Adipose tissue (tissue), 3 donors: ENCODE measurements at regions not wholly inside any gene's neighbourhood (a gene's known extent, or its start where the extent isn't known, plus 50 kb on each side); places are given as distances from the start of the nearest gene placed in this dataset.
A peak's percentile ranks its signal among the peaks of the same experiment; 100 is the strongest.

Source experiments
- H3K27ac ChIP-seq: one replicate; pipeline ENCODE4 v1.5.1; 2013; ENCODE audit warnings: low read depth, low read length
- WGBS, 3 donors: extraction: QIAGEN DNeasy Blood & Tissue Kit; methylation state at CpG; one replicate each; pipeline ENCODE4 v1.1.7; 2013; 5-methylcytosine and 5-hydroxymethylcytosine counted together
- donor health status: healthy with polysubstance abuse.
- donor health status: Bipolar disorder and iron deficiency.
- donor health status: healthy.

DNA sequence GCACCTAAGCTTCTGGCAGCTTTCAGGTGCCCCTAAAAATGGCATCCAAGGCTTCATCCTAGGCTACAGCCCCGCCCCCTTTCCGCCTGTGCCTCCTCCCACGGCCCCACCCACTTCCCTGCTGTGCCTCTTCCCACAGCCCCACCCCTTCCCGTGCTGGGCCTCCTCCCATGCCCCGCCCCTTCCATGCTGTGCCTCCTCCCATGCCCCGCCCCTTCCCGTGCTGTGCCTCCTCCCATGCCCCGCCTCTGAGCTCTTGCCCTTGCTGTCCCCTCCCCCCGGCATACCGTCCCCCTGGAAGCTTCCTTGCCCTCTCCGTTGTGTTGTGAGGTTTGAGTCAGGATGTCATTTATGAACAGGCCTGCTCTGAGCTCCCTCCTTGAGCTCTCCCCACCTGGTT is 228.5 kb upstream of the AJAP1 start:
- WGBS, 3 donors, result 77 to 81% (median 77%) methylated on average over 11 of the region's 11 CpGs
- H3K27ac ChIP-seq, result no peak overlapping the region

DNA sequence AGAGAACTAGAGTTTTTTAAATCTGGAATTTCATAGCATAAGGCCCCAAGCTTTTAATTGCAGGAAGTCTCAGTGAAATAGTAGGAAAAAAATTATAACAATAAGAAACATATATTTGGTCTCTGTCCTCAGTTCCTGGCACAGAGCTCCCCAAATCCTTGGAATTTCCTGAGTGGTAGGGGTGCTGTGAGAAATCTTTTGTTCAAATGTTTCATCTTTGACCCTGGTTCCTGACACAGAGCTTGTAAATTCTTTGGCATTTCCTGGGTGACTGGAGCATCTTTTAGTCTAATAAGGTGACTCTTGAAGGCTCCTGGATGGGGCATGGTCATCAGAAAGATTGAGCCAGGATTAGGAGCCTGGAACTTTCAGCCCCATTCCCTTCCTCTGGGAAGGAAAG is 225.7 kb upstream of the AJAP1 start:
- no peak overlapping the region for H3K27ac ChIP-seq

- H3K27ac ChIP-seq, result no peak overlapping the region
- 74 to 86% (median 85%) methylated on average over 10 of the region's 10 CpGs for WGBS, 3 donors
Observed at GRCh38 chr1:4430406-4431365, 223.7 kb upstream of the AJAP1 start.

DNA sequence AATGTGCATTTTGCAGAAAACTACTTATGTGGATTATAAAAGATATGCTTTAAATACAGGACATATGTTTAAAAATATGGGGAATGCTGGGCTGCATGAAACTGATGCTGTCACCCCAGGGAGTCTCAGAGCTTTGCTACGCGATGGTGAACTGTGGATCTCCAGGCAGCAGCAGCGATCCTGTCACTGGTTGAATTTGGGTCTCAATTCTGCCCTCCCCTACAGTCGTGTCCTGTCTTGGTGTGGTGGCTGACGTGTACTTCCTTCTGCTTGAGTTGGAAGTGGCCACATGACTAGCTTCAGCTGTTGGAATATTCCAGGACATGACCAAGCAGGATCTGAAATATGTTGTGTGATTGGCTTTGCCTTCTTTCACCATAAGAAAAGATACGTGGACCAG is 222.9 kb upstream of the AJAP1 start:
- WGBS, 3 donors, result 63 to 67% (median 66%) methylated on average over 6 of the region's 6 CpGs
- H3K27ac ChIP-seq, result no peak overlapping the region

DNA sequence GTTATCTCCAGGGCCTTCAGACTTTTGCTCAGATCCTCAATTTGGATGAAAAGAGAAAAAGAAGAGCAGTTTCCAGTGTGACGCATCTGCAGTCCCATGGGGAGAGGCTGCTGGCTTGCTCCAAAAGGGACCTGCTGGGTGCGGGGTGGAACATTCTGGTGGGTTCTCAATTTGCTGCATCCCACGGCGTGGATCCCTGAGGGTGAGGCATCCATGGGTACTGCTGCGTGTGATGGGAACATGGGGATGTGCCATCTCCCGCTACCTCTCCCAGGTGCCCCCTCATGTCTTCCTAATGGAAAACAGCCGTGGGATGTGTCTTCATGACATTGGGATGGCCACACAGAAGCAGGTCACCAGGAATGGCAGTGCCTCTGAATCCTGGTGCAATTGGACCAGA is 221.3 kb upstream of the AJAP1 start:
- H3K27ac ChIP-seq, result no peak overlapping the region
- WGBS, 3 donors, result 86 to 94% (median 88%) methylated on average over 7 of the region's 7 CpGs

DNA sequence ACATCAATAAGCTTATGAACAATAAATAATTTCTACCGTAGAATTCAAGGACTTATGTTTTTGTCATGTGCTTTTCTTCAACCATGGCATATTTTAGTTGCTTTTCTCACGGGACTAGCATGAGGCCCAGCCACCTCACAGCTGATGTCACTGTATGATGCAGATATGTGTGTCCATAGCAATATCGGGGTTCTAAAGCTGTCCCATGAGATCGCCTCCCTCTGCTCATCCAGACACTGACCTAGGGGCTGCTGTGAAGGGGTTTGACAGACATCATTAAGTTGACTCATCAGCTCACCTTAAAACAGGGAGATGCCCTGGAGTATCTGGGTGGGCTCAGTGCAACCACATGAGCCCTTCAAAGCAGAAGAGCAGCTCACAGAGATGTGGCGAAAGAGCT is 210.3 kb upstream of the AJAP1 start:
- 62 to 79% (median 71%) methylated on average over 5 of the region's 5 CpGs for WGBS, 3 donors
- no peak overlapping the region for H3K27ac ChIP-seq

- H3K27ac ChIP-seq, result no peak overlapping the region
- 43 to 52% (median 46%) methylated on average over 11 of the region's 11 CpGs for WGBS, 3 donors
Observed at GRCh38 chr1:4447778-4448420, 206.5 kb upstream of the AJAP1 start.

DNA sequence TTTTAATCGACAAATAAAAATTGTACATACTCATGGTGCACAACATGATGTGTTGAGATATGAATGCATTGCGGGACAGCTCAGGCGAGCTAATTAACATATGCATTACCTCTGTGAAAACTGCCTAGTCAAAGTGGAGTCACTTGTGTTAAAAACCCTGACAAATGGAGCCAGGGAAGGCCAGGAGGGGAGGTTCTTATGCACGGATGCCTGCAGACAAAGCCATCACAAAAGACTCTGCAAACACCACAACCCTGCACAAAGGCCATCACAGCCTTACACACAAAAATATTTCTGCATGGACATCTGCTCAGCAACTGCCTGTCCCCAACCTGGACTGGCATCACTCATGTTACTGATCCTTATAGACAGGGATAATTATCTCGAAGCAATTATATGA is 204.4 kb upstream of the AJAP1 start:
- WGBS, 3 donors, result 79 to 86% (median 86%) methylated on average over 5 of the region's 5 CpGs
- H3K27ac ChIP-seq, result no peak overlapping the region

GRCh38 chr1:4452701-4453100 is 201.7 kb upstream of the AJAP1 start:
- no peak overlapping the region for H3K27ac ChIP-seq
- 56 to 58% (median 56%) methylated on average over 1 of the region's 1 CpG for WGBS, 3 donors

- no peak overlapping the region for H3K27ac ChIP-seq
- WGBS, 3 donors, result 84 to 93% (median 91%) methylated on average over 5 of the region's 5 CpGs
Observed at GRCh38 chr1:4460052-4460451, 194.4 kb upstream of the AJAP1 start.

DNA sequence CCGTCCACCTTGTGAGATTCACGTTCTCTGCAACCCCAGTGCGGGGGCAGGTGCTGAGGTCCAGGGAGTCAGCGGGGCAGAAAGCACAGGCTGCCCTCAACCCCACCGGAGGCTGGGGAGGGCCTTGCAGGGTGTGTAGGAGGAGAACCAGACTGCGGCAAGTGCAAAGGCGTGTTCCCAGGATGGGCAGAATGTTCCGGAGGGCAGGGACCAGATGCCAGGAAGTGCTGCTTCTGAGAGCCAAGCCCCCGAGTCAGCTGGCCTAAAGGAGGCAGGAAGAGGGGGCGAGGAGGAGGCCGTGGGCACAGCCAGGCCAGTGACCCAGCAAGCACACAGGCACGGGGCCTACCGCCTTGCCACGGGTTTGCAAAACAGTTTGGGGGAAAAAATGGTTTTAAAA is 193.8 kb upstream of the AJAP1 start:
- no peak overlapping the region for H3K27ac ChIP-seq
- WGBS, 3 donors, result 75 to 81% (median 77%) methylated on average over 14 of the region's 14 CpGs

DNA sequence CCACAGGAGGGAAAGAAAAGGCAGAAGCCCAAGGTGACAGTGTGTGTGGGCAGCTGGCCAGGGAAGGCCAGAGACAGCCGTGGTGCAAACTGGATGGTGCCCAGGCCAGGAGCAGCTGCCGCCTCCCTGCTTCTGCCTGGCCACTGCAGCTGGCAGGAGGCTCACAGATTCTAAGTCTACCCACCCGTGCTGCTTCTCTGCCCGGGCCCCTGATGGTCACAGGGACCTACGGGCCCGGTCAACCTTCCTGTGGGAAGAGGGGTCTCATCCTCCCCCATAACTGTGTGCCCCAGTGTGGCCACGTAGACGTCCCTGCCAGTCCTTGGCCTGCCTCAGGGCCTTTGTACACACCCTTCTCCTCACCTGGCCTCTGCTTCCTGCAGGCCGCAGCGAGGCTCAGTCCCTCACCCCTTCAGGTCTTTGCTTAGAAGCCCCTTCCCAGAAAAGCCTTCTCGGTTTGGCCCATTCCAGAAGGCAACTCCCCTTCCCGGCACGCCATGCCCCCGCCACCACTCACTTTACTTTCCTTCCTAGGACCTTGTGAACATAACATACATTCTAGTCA is 192.6 kb upstream of the AJAP1 start:
- peak overlapping the region; percentile 4 for H3K27ac ChIP-seq
- 73 to 88% (median 81%) methylated on average over 14 of the region's 14 CpGs for WGBS, 3 donors

DNA sequence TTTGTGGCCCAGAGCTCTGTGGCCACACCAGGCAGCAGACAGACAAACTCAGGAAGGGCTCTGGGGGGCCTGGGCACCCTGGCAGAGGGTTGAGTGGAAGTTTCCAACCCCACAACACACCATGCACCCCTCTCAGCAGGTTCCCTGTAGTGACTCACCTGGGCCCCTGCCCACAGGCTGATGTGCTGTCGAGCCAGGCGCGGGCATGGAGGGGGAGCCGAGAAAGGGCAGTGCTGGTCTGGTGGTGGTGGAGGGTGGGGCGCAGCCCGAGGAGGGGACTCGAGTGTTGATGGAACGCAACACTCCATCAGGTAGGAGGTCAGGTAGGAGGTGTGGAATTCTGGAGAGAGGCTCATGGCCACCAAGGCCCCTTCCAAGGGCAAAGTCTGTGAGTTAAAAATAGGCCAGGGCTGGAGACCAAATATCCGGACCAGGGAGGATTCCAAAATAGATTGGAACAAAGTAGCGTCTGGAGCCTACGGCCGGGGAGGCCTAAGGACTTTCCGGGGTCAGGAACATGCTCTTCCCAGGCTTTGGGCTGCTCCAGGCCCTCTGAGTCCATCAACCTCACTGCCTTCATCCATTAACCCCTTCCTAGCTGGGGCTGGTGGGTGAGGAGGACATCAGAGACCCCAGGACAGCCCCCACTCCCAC is 191.5 kb upstream of the AJAP1 start:
- H3K27ac ChIP-seq, result no peak overlapping the region
- 73 to 74% (median 73%) methylated on average over 13 of the region's 13 CpGs for WGBS, 3 donors

- 75 to 80% (median 80%) methylated on average over 9 of the region's 9 CpGs for WGBS, 3 donors
Observed at GRCh38 chr1:4463631-4464030, 190.8 kb upstream of the AJAP1 start.

DNA sequence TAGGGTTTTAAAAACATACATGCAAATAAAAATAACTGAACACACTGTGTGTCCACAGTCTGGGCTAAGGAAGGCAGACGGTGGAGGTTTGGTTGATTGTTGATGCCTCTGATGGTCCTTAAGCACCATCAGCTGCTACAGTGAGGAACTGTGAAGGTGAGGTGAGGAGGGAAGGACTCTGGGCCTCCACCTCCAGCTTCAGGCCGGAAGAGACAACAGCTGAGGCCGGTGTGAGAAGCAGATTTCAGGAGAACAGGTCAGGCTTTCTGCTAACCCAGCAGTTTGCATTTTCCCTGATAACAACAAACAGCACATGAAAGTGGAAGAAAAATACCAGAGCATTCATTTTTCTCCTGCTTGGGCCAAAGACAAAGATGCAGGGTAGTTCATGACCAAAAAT is 189.9 kb upstream of the AJAP1 start:
- no peak overlapping the region for H3K27ac ChIP-seq
- WGBS, 3 donors, result 73 to 77% (median 75%) methylated on average over 3 of the region's 3 CpGs

More at GRCh38 chr1:4463631-4464030, 190.8 kb upstream of the AJAP1 start:
- no peak overlapping the region for H3K27ac ChIP-seq

DNA sequence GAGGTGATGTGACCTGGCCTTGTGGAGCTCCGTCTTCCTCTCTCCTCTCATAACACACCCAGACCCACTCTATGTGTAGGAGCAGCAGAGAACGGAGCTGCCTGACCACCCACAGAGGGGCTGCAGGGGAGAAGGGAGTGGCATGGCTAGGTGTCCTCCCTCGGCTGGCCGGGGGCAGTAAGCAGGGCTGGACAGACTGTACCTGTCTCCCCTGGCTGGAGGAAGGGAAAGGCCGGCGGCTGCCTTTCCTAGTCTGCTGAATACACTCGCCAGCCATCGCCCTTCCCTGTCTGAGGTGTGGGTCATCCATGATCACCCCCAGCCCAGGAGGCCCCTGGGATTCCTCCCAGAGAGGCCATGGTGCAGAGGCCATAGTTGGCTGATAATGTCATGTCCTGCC is 187.2 kb upstream of the AJAP1 start:
- 75 to 88% (median 76%) methylated on average over 8 of the region's 8 CpGs for WGBS, 3 donors
- no peak overlapping the region for H3K27ac ChIP-seq

- 82 to 89% (median 89%) methylated on average over 8 of the region's 8 CpGs for WGBS, 3 donors
- H3K27ac ChIP-seq, result no peak overlapping the region
Observed at GRCh38 chr1:4468386-4468785, 186.0 kb upstream of the AJAP1 start.

DNA sequence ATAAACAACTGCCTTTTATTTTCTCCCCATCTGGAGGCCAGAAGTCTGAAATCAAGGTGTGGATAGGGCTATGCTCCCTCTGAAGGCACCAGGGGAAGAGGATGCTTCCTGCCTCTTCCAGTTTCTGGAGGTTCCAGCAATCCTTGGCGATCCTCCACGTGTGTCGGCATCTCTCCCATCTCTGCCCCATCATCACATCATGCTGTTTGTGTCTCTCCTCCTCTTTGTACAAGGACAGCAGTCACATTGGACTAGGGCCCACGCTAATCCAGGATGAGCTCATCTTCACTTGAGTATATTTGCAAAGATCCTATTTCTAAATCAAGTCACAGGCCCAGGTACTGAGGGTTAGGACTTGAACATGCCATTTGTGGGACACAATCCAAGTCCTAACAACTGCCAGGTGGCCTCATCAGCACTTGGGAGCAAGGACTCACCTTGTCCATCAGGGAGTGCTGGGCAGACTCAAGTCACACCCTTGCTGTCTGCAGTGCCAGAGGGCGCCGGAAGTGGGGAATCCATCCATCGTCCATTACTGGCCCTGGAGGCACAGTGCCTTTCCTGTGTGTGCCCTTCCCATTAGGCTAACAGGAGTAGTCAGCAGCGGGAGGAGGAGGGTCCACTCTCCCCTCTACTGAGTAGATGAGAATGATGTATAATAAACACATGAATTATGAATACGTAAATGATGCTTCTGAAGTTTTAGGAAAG is 185.4 kb upstream of the AJAP1 start:
- no peak overlapping the region for H3K27ac ChIP-seq
- 75 to 80% (median 79%) methylated on average over 9 of the region's 9 CpGs for WGBS, 3 donors

DNA sequence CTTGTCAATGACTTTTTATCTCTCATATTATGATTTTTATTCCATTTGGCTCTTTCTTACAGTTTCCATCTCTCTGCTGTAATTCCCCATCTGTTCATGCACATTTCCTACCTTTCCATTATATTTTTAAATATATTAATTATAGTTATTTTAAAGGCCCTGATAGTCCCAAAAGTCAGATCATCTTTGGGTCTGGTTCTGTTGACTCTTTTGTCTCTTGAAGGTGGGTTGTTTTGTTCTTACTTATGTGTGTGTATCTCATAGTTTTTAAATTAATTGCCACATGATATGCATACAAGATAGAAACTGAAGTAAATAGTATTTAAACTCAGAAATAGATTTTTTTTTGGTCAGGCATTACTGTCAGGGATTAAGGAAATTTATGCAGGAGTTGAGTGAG is 178.0 kb upstream of the AJAP1 start:
- no peak overlapping the region for H3K27ac ChIP-seq
